ENCODE measurements at regions not wholly inside any gene's neighbourhood (a gene's known extent, or its start where the extent isn't known, plus 50 kb on each side); places are given as distances from the start of the nearest gene placed in this dataset.
A peak's percentile ranks its signal among the peaks of the same experiment; 100 is the strongest.

GRCh38 chr17:55588446-55589242 is 77.4 kb upstream of the SMIM36 start:
- Histone ChIP-seq H3K9me3 (ENCODE audit: control insufficient read depth in 5 of 5, low read length in 5 of 5) (no peaks in the 10 kb centered on the region), H3K27me3 (ENCODE audit: control insufficient read depth in 5 of 5, insufficient read depth in 4 of 5, low read length in 5 of 5) (no peaks in the 10 kb centered on the region), H3K36me3 (ENCODE audit: control insufficient read depth in 5 of 5, insufficient read depth in 5 of 5, low read length in 5 of 5) (no peaks in the 10 kb centered on the region), H3K27ac (ENCODE audit: low read depth, low read length) (peak overlapping the region; percentile 53), H3K4me3 (ENCODE audit: low read depth in 1 of 5, low read length in 5 of 5) (no peak overlapping the region), H3K9ac (ENCODE audit: low read length in 5 of 5) (no peak overlapping the region), H3K4me1 (ENCODE audit: control insufficient read depth in 5 of 5, insufficient read depth in 5 of 5, low read length in 5 of 5) (peaks cover 3 to 36% (median 30%) of the 10 kb centered on the region in 5 donors)

GRCh38 chr17:55587608-55588139 is 76.4 kb upstream of the SMIM36 start:
- H3K4me1 ChIP-seq (ENCODE audit: control insufficient read depth in 5 of 5, insufficient read depth in 5 of 5, low read length in 5 of 5): peaks cover 3 to 38% (median 31%) of the 10 kb centered on the region in 5 donors
- peak overlapping the region in 3 of 5 donors; percentile 4 to 39 (median 6) for H3K4me3 ChIP-seq (ENCODE audit: low read depth in 1 of 5, low read length in 5 of 5)
- no peaks in the 10 kb centered on the region for H3K36me3 ChIP-seq (ENCODE audit: control insufficient read depth in 5 of 5, insufficient read depth in 5 of 5, low read length in 5 of 5)
- H3K27me3 ChIP-seq (ENCODE audit: control insufficient read depth in 5 of 5, insufficient read depth in 4 of 5, low read length in 5 of 5): no peaks in the 10 kb centered on the region
- no peaks in the 10 kb centered on the region for H3K9me3 ChIP-seq (ENCODE audit: control insufficient read depth in 5 of 5, low read length in 5 of 5)
- H3K27ac ChIP-seq (ENCODE audit: low read depth, low read length): peak overlapping the region; percentile 53
- H3K9ac ChIP-seq (ENCODE audit: low read length in 5 of 5): no peak overlapping the region

- no peaks in the 10 kb centered on the region for H3K36me3 ChIP-seq (ENCODE audit: control insufficient read depth in 5 of 5, insufficient read depth in 5 of 5, low read length in 5 of 5)
- peaks cover 3 to 38% (median 31%) of the 10 kb centered on the region in 5 donors for H3K4me1 ChIP-seq (ENCODE audit: control insufficient read depth in 5 of 5, insufficient read depth in 5 of 5, low read length in 5 of 5)
- H3K4me3 ChIP-seq (ENCODE audit: low read depth in 1 of 5, low read length in 5 of 5): no peak overlapping the region
- H3K27me3 ChIP-seq (ENCODE audit: control insufficient read depth in 5 of 5, insufficient read depth in 4 of 5, low read length in 5 of 5): no peaks in the 10 kb centered on the region
- H3K9ac ChIP-seq (ENCODE audit: low read length in 5 of 5): no peak overlapping the region
- H3K27ac ChIP-seq (ENCODE audit: low read depth, low read length): no peak overlapping the region
- no peaks in the 10 kb centered on the region for H3K9me3 ChIP-seq (ENCODE audit: control insufficient read depth in 5 of 5, low read length in 5 of 5)
Measured at GRCh38 chr17:55585629-55586028, 74.4 kb upstream of the SMIM36 start.

- peak overlapping the region in 1 of 5 donors; percentile 38 for H3K9ac ChIP-seq (ENCODE audit: low read length in 5 of 5)
- peak overlapping the region; percentile 45 for H3K27ac ChIP-seq (ENCODE audit: low read depth, low read length)
- peaks cover 3 to 38% (median 31%) of the 10 kb centered on the region in 5 donors for H3K4me1 ChIP-seq (ENCODE audit: control insufficient read depth in 5 of 5, insufficient read depth in 5 of 5, low read length in 5 of 5)
- no peaks in the 10 kb centered on the region for H3K36me3 ChIP-seq (ENCODE audit: control insufficient read depth in 5 of 5, insufficient read depth in 5 of 5, low read length in 5 of 5)
- no peaks in the 10 kb centered on the region for H3K9me3 ChIP-seq (ENCODE audit: control insufficient read depth in 5 of 5, low read length in 5 of 5)
- no peak overlapping the region for H3K4me3 ChIP-seq (ENCODE audit: low read depth in 1 of 5, low read length in 5 of 5)
- H3K27me3 ChIP-seq (ENCODE audit: control insufficient read depth in 5 of 5, insufficient read depth in 4 of 5, low read length in 5 of 5): no peaks in the 10 kb centered on the region
Measured at GRCh38 chr17:55584861-55585260, 73.6 kb upstream of the SMIM36 start.

GRCh38 chr17:55584055-55584685 is 72.9 kb upstream of the SMIM36 start:
- Histone ChIP-seq H3K27ac (ENCODE audit: low read depth, low read length) (peak overlapping the region; percentile 45), H3K27me3 (ENCODE audit: control insufficient read depth in 5 of 5, insufficient read depth in 4 of 5, low read length in 5 of 5) (no peaks in the 10 kb centered on the region), H3K9ac (ENCODE audit: low read length in 5 of 5) (peak overlapping the region in 1 of 5 donors; percentile 38), H3K36me3 (ENCODE audit: control insufficient read depth in 5 of 5, insufficient read depth in 5 of 5, low read length in 5 of 5) (no peaks in the 10 kb centered on the region), H3K4me1 (ENCODE audit: control insufficient read depth in 5 of 5, insufficient read depth in 5 of 5, low read length in 5 of 5) (peaks cover 3 to 35% (median 28%) of the 10 kb centered on the region in 5 donors), H3K9me3 (ENCODE audit: control insufficient read depth in 5 of 5, low read length in 5 of 5) (no peaks in the 10 kb centered on the region), H3K4me3 (ENCODE audit: low read depth in 1 of 5, low read length in 5 of 5) (peak overlapping the region in 1 of 5 donors; percentile 19)

- Histone ChIP-seq H3K9ac (ENCODE audit: low read length in 5 of 5) (no peak overlapping the region), H3K4me3 (ENCODE audit: low read depth in 1 of 5, low read length in 5 of 5) (no peak overlapping the region), H3K9me3 (ENCODE audit: control insufficient read depth in 5 of 5, low read length in 5 of 5) (no peaks in the 10 kb centered on the region), H3K27me3 (ENCODE audit: control insufficient read depth in 5 of 5, insufficient read depth in 4 of 5, low read length in 5 of 5) (no peaks in the 10 kb centered on the region), H3K27ac (ENCODE audit: low read depth, low read length) (no peak overlapping the region), H3K36me3 (ENCODE audit: control insufficient read depth in 5 of 5, insufficient read depth in 5 of 5, low read length in 5 of 5) (no peaks in the 10 kb centered on the region), H3K4me1 (ENCODE audit: control insufficient read depth in 5 of 5, insufficient read depth in 5 of 5, low read length in 5 of 5) (peaks cover 0 to 24% (median 17%) of the 10 kb centered on the region in 5 donors)
Measured at GRCh38 chr17:55582897-55583296, 71.6 kb upstream of the SMIM36 start.

GRCh38 chr17:55580596-55581133 is 69.4 kb upstream of the SMIM36 start:
- peaks cover 6 to 36% (median 34%) of the 10 kb centered on the region in 5 donors for H3K4me1 ChIP-seq (ENCODE audit: control insufficient read depth in 5 of 5, insufficient read depth in 5 of 5, low read length in 5 of 5)
- no peaks in the 10 kb centered on the region for H3K27me3 ChIP-seq (ENCODE audit: control insufficient read depth in 5 of 5, insufficient read depth in 4 of 5, low read length in 5 of 5)
- no peak overlapping the region for H3K9ac ChIP-seq (ENCODE audit: low read length in 5 of 5)

GRCh38 chr17:55577687-55578086 is 66.4 kb upstream of the SMIM36 start:
- Histone ChIP-seq H3K27me3 (ENCODE audit: control insufficient read depth in 5 of 5, insufficient read depth in 4 of 5, low read length in 5 of 5) (no peaks in the 10 kb centered on the region), H3K9ac (ENCODE audit: low read length in 5 of 5) (peak overlapping the region in 2 of 5 donors; percentile 63 to 83), H3K4me1 (ENCODE audit: control insufficient read depth in 5 of 5, insufficient read depth in 5 of 5, low read length in 5 of 5) (peaks cover 6 to 38% (median 30%) of the 10 kb centered on the region in 5 donors), H3K4me3 (ENCODE audit: low read depth in 1 of 5, low read length in 5 of 5) (peak overlapping the region; percentile 54 to 73 (median 66)), H3K27ac (ENCODE audit: low read depth, low read length) (peak overlapping the region; percentile 88), H3K36me3 (ENCODE audit: control insufficient read depth in 5 of 5, insufficient read depth in 5 of 5, low read length in 5 of 5) (no peaks in the 10 kb centered on the region), H3K9me3 (ENCODE audit: control insufficient read depth in 5 of 5, low read length in 5 of 5) (no peaks in the 10 kb centered on the region)

More at GRCh38 chr17:55580596-55581133, 69.4 kb upstream of the SMIM36 start:
- no peaks in the 10 kb centered on the region for H3K36me3 ChIP-seq (ENCODE audit: control insufficient read depth in 5 of 5, insufficient read depth in 5 of 5, low read length in 5 of 5)
- no peak overlapping the region for H3K4me3 ChIP-seq (ENCODE audit: low read depth in 1 of 5, low read length in 5 of 5)
- H3K9me3 ChIP-seq (ENCODE audit: control insufficient read depth in 5 of 5, low read length in 5 of 5): no peaks in the 10 kb centered on the region
- H3K27ac ChIP-seq (ENCODE audit: low read depth, low read length): no peak overlapping the region

GRCh38 chr17:55576996-55577586 is 65.8 kb upstream of the SMIM36 start:
- Histone ChIP-seq H3K27me3 (ENCODE audit: control insufficient read depth in 5 of 5, insufficient read depth in 4 of 5, low read length in 5 of 5) (no peaks in the 10 kb centered on the region), H3K9me3 (ENCODE audit: control insufficient read depth in 5 of 5, low read length in 5 of 5) (no peaks in the 10 kb centered on the region), H3K27ac (ENCODE audit: low read depth, low read length) (peak overlapping the region; percentile 88), H3K4me3 (ENCODE audit: low read depth in 1 of 5, low read length in 5 of 5) (peak overlapping the region; percentile 54 to 73 (median 66)), H3K4me1 (ENCODE audit: control insufficient read depth in 5 of 5, insufficient read depth in 5 of 5, low read length in 5 of 5) (peaks cover 6 to 39% (median 33%) of the 10 kb centered on the region in 5 donors), H3K36me3 (ENCODE audit: control insufficient read depth in 5 of 5, insufficient read depth in 5 of 5, low read length in 5 of 5) (no peaks in the 10 kb centered on the region), H3K9ac (ENCODE audit: low read length in 5 of 5) (peak overlapping the region; percentile 63 to 92 (median 75))
